ENCODE measurements at regions not wholly inside any gene's neighbourhood (a gene's known extent, or its start where the extent isn't known, plus 50 kb on each side); places are given as distances from the start of the nearest gene placed in this dataset.

DNA sequence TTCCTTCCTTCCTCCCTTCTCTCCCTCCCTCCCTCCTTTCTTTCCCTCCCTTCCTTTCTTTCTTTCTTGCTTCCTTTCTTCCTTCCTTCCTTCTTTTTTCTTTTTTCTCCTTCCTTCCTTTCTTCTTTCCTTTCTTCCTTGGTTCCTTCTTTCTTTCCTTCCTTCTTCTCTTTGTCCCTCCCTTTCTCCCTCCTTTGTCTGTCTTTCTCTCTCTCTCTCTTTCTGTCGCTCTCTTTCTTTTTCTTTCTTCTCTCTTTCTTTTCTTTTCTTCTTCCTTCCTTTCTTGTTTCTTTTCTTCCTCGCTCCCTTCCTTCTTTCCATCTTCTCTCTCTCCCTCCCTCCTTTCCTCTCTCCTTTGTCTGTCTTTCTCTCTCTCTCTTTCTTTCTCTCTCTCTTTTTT is 601.9 kb upstream of the JAG1 start (continued):
- TF ChIP-seq, protein P1, sequence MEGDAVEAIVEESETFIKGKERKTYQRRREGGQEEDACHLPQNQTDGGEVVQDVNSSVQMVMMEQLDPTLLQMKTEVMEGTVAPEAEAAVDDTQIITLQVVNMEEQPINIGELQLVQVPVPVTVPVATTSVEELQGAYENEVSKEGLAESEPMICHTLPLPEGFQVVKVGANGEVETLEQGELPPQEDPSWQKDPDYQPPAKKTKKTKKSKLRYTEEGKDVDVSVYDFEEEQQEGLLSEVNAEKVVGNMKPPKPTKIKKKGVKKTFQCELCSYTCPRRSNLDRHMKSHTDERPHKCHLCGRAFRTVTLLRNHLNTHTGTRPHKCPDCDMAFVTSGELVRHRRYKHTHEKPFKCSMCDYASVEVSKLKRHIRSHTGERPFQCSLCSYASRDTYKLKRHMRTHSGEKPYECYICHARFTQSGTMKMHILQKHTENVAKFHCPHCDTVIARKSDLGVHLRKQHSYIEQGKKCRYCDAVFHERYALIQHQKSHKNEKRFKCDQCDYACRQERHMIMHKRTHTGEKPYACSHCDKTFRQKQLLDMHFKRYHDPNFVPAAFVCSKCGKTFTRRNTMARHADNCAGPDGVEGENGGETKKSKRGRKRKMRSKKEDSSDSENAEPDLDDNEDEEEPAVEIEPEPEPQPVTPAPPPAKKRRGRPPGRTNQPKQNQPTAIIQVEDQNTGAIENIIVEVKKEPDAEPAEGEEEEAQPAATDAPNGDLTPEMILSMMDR (IDR thresholded peaks at IDR 0.05 in 2 of 3, conservative IDR thresholded peaks at IDR 0.05 in 1 of 3; ENCODE audit: borderline replicate concordance in 1 of 3, insufficient read depth in 1 of 3, low read depth in 2 of 3, low read length in 2 of 3) = no peak
- TF ChIP-seq, protein P2, sequence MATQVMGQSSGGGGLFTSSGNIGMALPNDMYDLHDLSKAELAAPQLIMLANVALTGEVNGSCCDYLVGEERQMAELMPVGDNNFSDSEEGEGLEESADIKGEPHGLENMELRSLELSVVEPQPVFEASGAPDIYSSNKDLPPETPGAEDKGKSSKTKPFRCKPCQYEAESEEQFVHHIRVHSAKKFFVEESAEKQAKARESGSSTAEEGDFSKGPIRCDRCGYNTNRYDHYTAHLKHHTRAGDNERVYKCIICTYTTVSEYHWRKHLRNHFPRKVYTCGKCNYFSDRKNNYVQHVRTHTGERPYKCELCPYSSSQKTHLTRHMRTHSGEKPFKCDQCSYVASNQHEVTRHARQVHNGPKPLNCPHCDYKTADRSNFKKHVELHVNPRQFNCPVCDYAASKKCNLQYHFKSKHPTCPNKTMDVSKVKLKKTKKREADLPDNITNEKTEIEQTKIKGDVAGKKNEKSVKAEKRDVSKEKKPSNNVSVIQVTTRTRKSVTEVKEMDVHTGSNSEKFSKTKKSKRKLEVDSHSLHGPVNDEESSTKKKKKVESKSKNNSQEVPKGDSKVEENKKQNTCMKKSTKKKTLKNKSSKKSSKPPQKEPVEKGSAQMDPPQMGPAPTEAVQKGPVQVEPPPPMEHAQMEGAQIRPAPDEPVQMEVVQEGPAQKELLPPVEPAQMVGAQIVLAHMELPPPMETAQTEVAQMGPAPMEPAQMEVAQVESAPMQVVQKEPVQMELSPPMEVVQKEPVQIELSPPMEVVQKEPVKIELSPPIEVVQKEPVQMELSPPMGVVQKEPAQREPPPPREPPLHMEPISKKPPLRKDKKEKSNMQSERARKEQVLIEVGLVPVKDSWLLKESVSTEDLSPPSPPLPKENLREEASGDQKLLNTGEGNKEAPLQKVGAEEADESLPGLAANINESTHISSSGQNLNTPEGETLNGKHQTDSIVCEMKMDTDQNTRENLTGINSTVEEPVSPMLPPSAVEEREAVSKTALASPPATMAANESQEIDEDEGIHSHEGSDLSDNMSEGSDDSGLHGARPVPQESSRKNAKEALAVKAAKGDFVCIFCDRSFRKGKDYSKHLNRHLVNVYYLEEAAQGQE (IDR thresholded peaks at IDR 0.05; ENCODE audit: low read depth) = no peak
- TF ChIP-seq POLR2A (IDR thresholded peaks at IDR 0.05; ENCODE audit: borderline replicate concordance, extremely low read depth, insufficient read depth, insufficient read length) = no peak
- no peak for TF ChIP-seq JUND (IDR thresholded peaks at IDR 0.05)
- no peak for TF ChIP-seq EZH2phosphoT487 (IDR thresholded peaks at IDR 0.05; ENCODE audit: borderline replicate concordance)

DNA sequence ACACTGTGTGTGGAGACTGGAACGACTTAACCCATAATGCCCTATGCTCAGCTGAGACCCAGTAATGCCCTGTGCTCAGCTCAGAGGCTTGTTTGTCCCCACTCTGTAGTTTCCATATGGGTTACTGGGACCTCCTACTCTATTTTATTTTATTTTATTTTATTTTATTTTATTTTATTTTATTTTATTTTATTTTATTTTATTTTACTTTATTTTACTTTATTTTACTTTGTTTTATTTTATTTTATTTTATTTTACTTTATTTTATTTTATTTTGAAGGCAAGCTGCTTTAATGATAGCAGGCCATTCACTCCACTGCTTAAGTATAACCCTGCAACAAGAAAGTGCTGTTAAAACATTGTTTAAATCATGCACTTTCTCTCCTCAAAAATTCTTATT is 603.4 kb upstream of the JAG1 start:
- ChIA-PET POLR2A (no interaction called here), CTCF (interaction anchor here (0.7 kb wide), 3 partner anchors 9 to 149 kb away, joined by 3 read pairs; no protein-coding TSS in a partner anchor)

More for the DNA sequence above, 603.4 kb upstream of the JAG1 start:
- Histone ChIP-seq H2AFZ (ENCODE audit: low read depth, low read length, poor library complexity, severe bottlenecking) (no peak overlapping the region), H4K20me1 (ENCODE audit: insufficient read depth) (no peaks in the 10 kb centered on the region), H3K9me3 (ENCODE audit: control insufficient read depth in 1 of 2, insufficient read depth in 1 of 2, low read depth in 1 of 2, low read length in 2 of 2) (no peaks in the 10 kb centered on the region), H3K27ac (ENCODE audit: low read depth, low read length) (no peak overlapping the region), H3K9ac (ENCODE audit: low read length) (no peak overlapping the region), H3K4me1 (ENCODE audit: control insufficient read depth in 1 of 2, insufficient read depth in 2 of 2, low read length in 2 of 2) (peaks cover 0 to 3% of the 10 kb centered on the region in 2 experiments; a peak in 1 of 4 replicates), H3K27me3 (ENCODE audit: insufficient read depth, low read length) (no peaks in the 10 kb centered on the region), H3K36me3 (ENCODE audit: control insufficient read depth in 1 of 2, insufficient read depth in 2 of 2, low read length in 2 of 2) (no peaks in the 10 kb centered on the region), H3K79me2 (ENCODE audit: insufficient read depth, low read length) (no peaks in the 10 kb centered on the region), H3K9me2 (ENCODE audit: insufficient read depth) (no peaks in the 10 kb centered on the region), H3K4me2 (ENCODE audit: low read length) (no peak overlapping the region), H3K4me3 (replicated peaks in 1 of 2; ENCODE audit: low read depth in 1 of 2, low read length in 2 of 2) (no peak overlapping the region)
- TF ChIP-seq SRF (IDR thresholded peaks at IDR 0.05; ENCODE audit: low read depth) (no peak), ZFX (IDR thresholded peaks at IDR 0.05) (no peak), CEBPB (IDR thresholded peaks at IDR 0.05; ENCODE audit: low read depth) (no peak), YY1 (IDR thresholded peaks at IDR 0.05; ENCODE audit: extremely low read depth, insufficient replicate concordance, low read depth, low read length) (no peak), EZH2 (IDR thresholded peaks at IDR 0.05) (no peak), JUND (IDR thresholded peaks at IDR 0.05) (no peak), POLR2AphosphoS5 (IDR thresholded peaks at IDR 0.05; ENCODE audit: low read depth, low read length) (no peak), SIN3A (IDR thresholded peaks at IDR 0.05; ENCODE audit: low read depth) (no peak)
- BruUV-seq (replicated peaks) = no TSS peak
- RAD21 ChIA-PET (ENCODE audit: low non-redundant PET in 1 of 2, low total read pairs in 2 of 2, uncharacterized antibody in 2 of 2, unreplicated experiment in 2 of 2) = no interaction called here
- intact Hi-C loops (cut with micrococcal nuclease) = loop anchor here (10.0 kb wide), 2 partner anchors 812 to 842 kb away; partner anchors contain the start of genes MKKS and SLX4IP
- no peak for ATAC-seq
- no peak for DNase-seq (ENCODE audit: low read depth, low spot score)
